Vagina (tissue), 2 donors: ENCODE measurements at regions not wholly inside any gene's neighbourhood (a gene's known extent, or its start where the extent isn't known, plus 50 kb on each side); places are given as distances from the start of the nearest gene placed in this dataset. TPM values are rescaled to one million over a fixed set of nuclear protein-coding genes. Genes with fewer than 3 reads are reported as not detected.
"Not testable (repeated sequence)": the region's sequence is repeated elsewhere in the genome, so short reads cannot be mapped to it uniquely, and the experiment has no call there.

ENCODE experiments used
- DNase-seq, 2 donors: peaks; one replicate each; pipeline ENCODE4 v3.0.0-alpha.2; 2017; ENCODE audit errors: extremely low spot score in 2 of 2
- H3K27ac ChIP-seq: fragments of 200-600 bp; sonication (generic); one replicate; pipeline ENCODE4 v1.5.1; 2019
- H3K27me3 ChIP-seq: fragments of 200-600 bp; sonication (generic); one replicate; pipeline ENCODE4 v1.5.1; 2019
- H3K36me3 ChIP-seq, 2 donors: fragments of 200-600 bp; sonication (generic); one replicate each; pipeline ENCODE4 v1.5.1; 2017 to 2019
- H3K4me1 ChIP-seq: fragments of 200-600 bp; sonication (generic); one replicate; pipeline ENCODE4 v1.5.1; 2019
- H3K4me3 ChIP-seq, 2 donors: fragments of 200-600 bp; sonication (generic); 1 replicate in 1 of 2; 2 replicates in 1 of 2; pipeline ENCODE4 v1.5.1; 2016 to 2019
- H3K9me3 ChIP-seq: fragments of 200-600 bp; sonication (generic); one replicate; pipeline ENCODE4 v1.5.1; 2019
- intact Hi-C: fragments of 100-400 bp; cut with DNase I; formaldehyde crosslinking; loops from one replicate; pipeline ENCODE4 v1.15.1; 2023
- small RNA-seq: library from RNA; depleted of rRNA; stranded (forward); fragments of <200 nt; gene quantifications from one replicate; pipeline ENCODE3, GENCODE V24; 2016

- H3K36me3 ChIP-seq, DNase-seq, H3K9me3 ChIP-seq, H3K4me3 ChIP-seq, intact Hi-C loops, H3K27me3 ChIP-seq, H3K27ac ChIP-seq, H3K4me1 ChIP-seq: not testable (repeated sequence)
Observed at GRCh38 chr20:29891555-29891954, 1365.9 kb upstream of the DEFB115 start.

Small RNA genes in the stretch of these regions (small RNA-seq; reads per million reads assigned to genes)
- gene RF00002, result not detected
